ENCODE measurements at regions not wholly inside any gene's neighbourhood (a gene's known extent, or its start where the extent isn't known, plus 50 kb on each side); places are given as distances from the start of the nearest gene placed in this dataset.
A peak's percentile ranks its signal among the peaks of the same experiment; 100 is the strongest.
"Not testable (repeated sequence)": the region's sequence is repeated elsewhere in the genome, so short reads cannot be mapped to it uniquely, and the experiment has no call there.

DNA sequence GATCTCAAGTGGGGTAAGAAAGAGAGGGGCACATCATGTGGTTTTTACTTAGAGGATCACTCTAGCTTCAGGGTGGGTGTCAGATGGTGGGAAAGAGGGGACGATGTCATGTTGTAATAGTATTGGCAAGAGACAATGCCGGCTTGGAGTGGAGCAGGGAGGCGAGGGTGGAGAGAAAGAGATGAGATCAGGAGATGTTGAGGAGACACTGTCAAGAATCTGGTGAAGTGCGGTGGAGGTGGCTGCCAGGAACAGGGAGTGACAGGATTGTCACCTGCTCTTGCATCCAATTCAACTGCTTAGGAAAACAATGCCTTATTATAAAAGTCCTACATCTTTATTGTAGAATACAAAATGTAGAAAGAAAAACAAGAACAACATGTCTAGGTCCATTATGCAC lies 63.0 kb upstream of the MKI67 start:
- Mint-ChIP-seq H3K27ac (no peak overlapping the region), H3K9me3 (peaks cover 3% of the 10 kb centered on the region), H3K4me1 (ENCODE audit: unreplicated experiment) (peaks cover 24% of the 10 kb centered on the region), H3K4me3 (no peak overlapping the region), H3K36me3 (no peaks in the 10 kb centered on the region), H3K27me3 (peaks cover 22% of the 10 kb centered on the region)
- TF ChIP-seq, protein P1, sequence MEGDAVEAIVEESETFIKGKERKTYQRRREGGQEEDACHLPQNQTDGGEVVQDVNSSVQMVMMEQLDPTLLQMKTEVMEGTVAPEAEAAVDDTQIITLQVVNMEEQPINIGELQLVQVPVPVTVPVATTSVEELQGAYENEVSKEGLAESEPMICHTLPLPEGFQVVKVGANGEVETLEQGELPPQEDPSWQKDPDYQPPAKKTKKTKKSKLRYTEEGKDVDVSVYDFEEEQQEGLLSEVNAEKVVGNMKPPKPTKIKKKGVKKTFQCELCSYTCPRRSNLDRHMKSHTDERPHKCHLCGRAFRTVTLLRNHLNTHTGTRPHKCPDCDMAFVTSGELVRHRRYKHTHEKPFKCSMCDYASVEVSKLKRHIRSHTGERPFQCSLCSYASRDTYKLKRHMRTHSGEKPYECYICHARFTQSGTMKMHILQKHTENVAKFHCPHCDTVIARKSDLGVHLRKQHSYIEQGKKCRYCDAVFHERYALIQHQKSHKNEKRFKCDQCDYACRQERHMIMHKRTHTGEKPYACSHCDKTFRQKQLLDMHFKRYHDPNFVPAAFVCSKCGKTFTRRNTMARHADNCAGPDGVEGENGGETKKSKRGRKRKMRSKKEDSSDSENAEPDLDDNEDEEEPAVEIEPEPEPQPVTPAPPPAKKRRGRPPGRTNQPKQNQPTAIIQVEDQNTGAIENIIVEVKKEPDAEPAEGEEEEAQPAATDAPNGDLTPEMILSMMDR (conservative IDR thresholded peaks at IDR 0.05): no peak
- no peak for DNase-seq (ENCODE audit: extremely low spot score, unreplicated experiment)

DNA sequence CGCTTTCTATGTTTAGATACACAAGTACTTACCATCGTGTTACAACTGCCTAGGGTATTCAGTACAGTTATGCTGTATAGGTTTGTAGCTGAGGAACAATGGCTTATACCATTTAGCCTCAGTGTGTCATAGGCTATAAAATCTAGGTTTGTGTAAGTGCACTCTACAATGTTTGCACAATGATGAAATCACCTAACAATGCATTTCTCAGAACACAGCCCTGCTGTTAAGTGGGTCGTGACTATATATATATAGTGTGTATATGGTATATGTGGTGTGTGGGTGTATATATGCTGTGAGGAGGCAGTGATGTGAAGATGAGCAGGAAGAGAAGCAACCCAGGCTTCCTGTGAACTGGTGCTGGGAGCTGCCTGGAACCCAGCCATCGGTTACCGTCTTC lies 65.6 kb upstream of the MKI67 start:
- no peak overlapping the region for H3K4me3 Mint-ChIP-seq
- no peak overlapping the region for H3K27ac Mint-ChIP-seq
- TF ChIP-seq, protein P1 (conservative IDR thresholded peaks at IDR 0.05): no peak
- no peak for DNase-seq (ENCODE audit: extremely low spot score, unreplicated experiment)
- H3K27me3 Mint-ChIP-seq: peaks cover 15% of the 10 kb centered on the region
- peaks cover 3% of the 10 kb centered on the region for H3K9me3 Mint-ChIP-seq
- H3K36me3 Mint-ChIP-seq: no peaks in the 10 kb centered on the region
- H3K4me1 Mint-ChIP-seq (ENCODE audit: unreplicated experiment): peaks cover 19% of the 10 kb centered on the region

DNA sequence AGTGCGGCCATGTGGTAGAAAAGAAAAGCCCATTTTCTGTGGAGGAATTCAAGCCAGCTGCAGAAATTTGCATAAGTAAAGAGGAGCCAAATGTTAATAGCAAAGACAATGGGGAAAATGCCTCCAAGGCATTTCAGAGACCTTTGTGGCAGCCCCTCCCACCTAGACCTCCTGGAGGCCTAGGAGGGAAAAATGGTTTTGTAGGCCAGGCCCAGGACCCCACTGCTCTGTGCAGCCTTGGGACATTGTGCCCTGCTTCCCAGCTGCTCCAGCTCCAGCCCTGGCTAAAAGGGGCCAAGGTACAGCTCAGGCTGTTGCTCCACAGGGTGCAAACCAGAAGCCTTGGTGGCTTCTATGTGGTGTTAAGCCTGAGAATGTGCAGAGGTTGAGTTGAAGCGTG lies 75.6 kb upstream of the MKI67 start:
- not testable (repeated sequence) for H3K27ac Mint-ChIP-seq; H3K36me3 Mint-ChIP-seq; H3K4me3 Mint-ChIP-seq; DNase-seq (ENCODE audit: extremely low spot score, unreplicated experiment); H3K4me1 Mint-ChIP-seq (ENCODE audit: unreplicated experiment)
- H3K9me3 Mint-ChIP-seq: peaks cover 16% of the 10 kb centered on the region
- peaks cover 12% of the 10 kb centered on the region for H3K27me3 Mint-ChIP-seq

DNA sequence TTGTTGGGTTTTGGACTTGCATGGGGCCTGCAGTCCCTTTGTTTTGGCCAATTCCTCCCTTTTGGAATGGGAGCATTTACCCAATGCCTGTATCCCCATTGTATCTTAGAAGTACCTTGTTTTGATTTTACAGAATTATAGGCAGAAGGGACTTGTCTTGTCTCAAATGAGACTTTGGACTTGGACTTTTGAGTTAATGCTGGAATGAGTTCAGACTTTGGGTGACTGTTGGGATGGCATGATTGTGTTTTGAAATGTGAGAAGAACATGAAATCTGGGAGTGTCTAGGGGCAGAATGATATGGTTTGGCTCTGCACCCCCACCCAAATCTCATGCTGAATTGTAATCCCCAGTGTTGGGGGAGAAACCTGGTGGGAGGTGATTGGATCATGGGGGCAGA lies 76.8 kb upstream of the MKI67 start:
- Mint-ChIP-seq H3K4me1 (ENCODE audit: unreplicated experiment) (no peaks in the 10 kb centered on the region), H3K36me3 (no peaks in the 10 kb centered on the region), H3K4me3 (no peak overlapping the region), H3K27ac (no peak overlapping the region), H3K9me3 (peaks cover 16% of the 10 kb centered on the region), H3K27me3 (peaks cover 4% of the 10 kb centered on the region)
- TF ChIP-seq, protein P1 (conservative IDR thresholded peaks at IDR 0.05): no peak
- no peak for DNase-seq (ENCODE audit: extremely low spot score, unreplicated experiment)

DNA sequence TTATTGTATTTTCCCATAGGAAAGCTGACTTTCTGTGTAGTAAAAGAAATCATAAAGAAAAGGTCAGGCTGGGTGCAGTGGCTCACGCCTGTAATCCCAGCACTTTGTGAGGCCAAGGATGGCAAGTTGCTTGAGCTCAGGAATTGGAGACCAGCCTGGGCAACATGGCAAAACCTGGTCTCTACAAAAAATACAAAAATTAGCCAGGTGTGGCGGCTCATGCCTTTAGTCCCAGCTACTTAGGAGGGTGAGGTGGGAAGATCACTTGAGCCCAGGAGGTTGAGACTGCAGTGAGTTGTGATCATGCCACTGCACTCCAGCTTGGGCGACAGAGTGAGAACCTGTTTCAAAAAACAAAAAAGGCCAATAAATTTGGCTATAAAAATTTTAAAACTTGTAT lies 79.4 kb upstream of the MKI67 start:
- H3K9me3 Mint-ChIP-seq: peaks cover 15% of the 10 kb centered on the region
- not testable (repeated sequence) for H3K27ac Mint-ChIP-seq; H3K4me1 Mint-ChIP-seq (ENCODE audit: unreplicated experiment); DNase-seq (ENCODE audit: extremely low spot score, unreplicated experiment); H3K4me3 Mint-ChIP-seq; H3K27me3 Mint-ChIP-seq; H3K36me3 Mint-ChIP-seq

DNA sequence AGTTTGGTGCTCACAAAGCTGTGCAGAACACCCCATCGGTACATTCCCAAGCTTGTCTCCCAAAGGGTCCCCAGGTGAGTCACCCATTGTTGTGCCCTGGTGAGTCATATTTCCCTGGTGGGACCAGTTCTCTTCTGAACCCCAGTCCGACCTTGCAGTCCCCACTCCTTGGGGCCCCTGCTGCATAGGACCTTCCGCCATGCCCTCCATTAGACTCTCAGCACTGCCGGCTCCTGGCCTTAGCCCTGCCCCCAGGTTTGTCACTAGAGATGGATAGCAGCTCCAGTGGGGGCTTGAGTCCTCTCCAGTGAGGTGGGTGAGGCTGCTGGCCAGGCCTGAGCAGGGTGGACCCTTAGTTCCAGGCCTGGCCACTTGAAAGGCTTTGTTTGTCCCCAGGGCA lies 80.5 kb upstream of the MKI67 start:
- Mint-ChIP-seq H3K4me3 (no peak overlapping the region), H3K27ac (no peak overlapping the region), H3K27me3 (peaks cover 8% of the 10 kb centered on the region), H3K9me3 (peaks cover 5% of the 10 kb centered on the region), H3K36me3 (no peaks in the 10 kb centered on the region), H3K4me1 (ENCODE audit: unreplicated experiment) (peaks cover 7% of the 10 kb centered on the region)
- DNase-seq (ENCODE audit: extremely low spot score, unreplicated experiment): no peak
- TF ChIP-seq, protein P1 (conservative IDR thresholded peaks at IDR 0.05): no peak

DNA sequence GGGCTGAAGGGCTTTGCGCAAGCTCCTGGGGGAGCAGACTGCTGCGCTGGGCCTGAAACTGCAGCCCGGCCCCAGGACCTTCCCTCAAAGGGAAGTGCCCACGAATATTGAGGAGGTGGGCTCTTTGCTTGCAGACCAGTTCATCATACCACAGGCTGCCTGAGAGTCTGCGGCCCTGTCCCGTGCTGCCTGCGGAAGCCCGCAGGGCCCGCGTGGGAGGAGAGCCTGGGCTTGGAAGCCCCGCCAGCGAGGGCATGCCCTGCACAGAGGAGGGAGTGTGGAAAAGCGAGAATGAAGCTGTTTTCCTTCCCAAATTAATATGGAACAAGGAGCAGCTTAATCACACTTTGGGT lies 83.6 kb upstream of the MKI67 start:
- Mint-ChIP-seq H3K27me3 (peaks cover 37% of the 10 kb centered on the region), H3K27ac (no peak overlapping the region), H3K4me3 (peak overlapping the region; percentile 61)

More for the DNA sequence above, 83.6 kb upstream of the MKI67 start:
- Mint-ChIP-seq H3K4me1 (ENCODE audit: unreplicated experiment) (peaks cover 10% of the 10 kb centered on the region), H3K36me3 (no peaks in the 10 kb centered on the region), H3K9me3 (no peaks in the 10 kb centered on the region)
- DNase-seq (ENCODE audit: extremely low spot score, unreplicated experiment): no peak
- TF ChIP-seq, protein P1 (conservative IDR thresholded peaks at IDR 0.05): no peak

All from type B pancreatic cell (in vitro differentiated cells).